ENCODE measurements at regions not wholly inside any gene's neighbourhood (a gene's known extent, or its start where the extent isn't known, plus 50 kb on each side); places are given as distances from the start of the nearest gene placed in this dataset.

- no peak overlapping the region for H3K27ac ChIP-seq (ENCODE audit: low read depth, low read length)
- H2BK120ac ChIP-seq (ENCODE audit: insufficient read depth, low read length, poor library complexity) = no peak overlapping the region
- H3K79me2 ChIP-seq (ENCODE audit: control insufficient read depth, insufficient read depth, low read length, poor library complexity) = no peaks in the 10 kb centered on the region
- H3K4me3 ChIP-seq (ENCODE audit: low read depth, low read length) = no peak overlapping the region
- no peak overlapping the region for H4K91ac ChIP-seq (ENCODE audit: low read depth, low read length)
- no peaks in the 10 kb centered on the region for H3K27me3 ChIP-seq (ENCODE audit: insufficient read depth, low read length)
- no peak overlapping the region for H2AK5ac ChIP-seq (ENCODE audit: low read length)
- no peaks in the 10 kb centered on the region for H3K79me1 ChIP-seq (ENCODE audit: low read length)
- no peaks in the 10 kb centered on the region for H3K4me1 ChIP-seq (ENCODE audit: control insufficient read depth in 1 of 2, insufficient read depth in 2 of 2, low read length in 2 of 2)
- no peak overlapping the region for H3K4ac ChIP-seq (ENCODE audit: low read depth, low read length)
- H3K4me2 ChIP-seq (ENCODE audit: low read length) = no peak overlapping the region
- H3K14ac ChIP-seq (ENCODE audit: low read length) = no peak overlapping the region
- no peak overlapping the region for H4K8ac ChIP-seq (ENCODE audit: low read depth, low read length)
- H3K9me3 ChIP-seq (ENCODE audit: insufficient read depth, low read depth, low read length) = peaks cover 1% of the 10 kb centered on the region
- no peak overlapping the region for H4K12ac ChIP-seq (ENCODE audit: low read depth, low read length)
- H3K18ac ChIP-seq (ENCODE audit: low read length) = no peak overlapping the region
- no peak overlapping the region for H3K23ac ChIP-seq (ENCODE audit: low read length)
- WGBS (ENCODE audit: extremely low coverage, insufficient coverage, insufficient read length) = no CpG with 5 or more reads among the region's 3 CpGs
- no peak overlapping the region for H2AFZ ChIP-seq (ENCODE audit: insufficient read depth, low read length, poor library complexity)
- H2BK12ac ChIP-seq (ENCODE audit: low read length) = no peak overlapping the region
- no peak for DNase-seq
- H3K9ac ChIP-seq (ENCODE audit: low read length) = no peak overlapping the region
- H2BK5ac ChIP-seq (ENCODE audit: low read depth, low read length, poor library complexity) = no peak overlapping the region
- H3K36me3 ChIP-seq (ENCODE audit: control insufficient read depth in 1 of 2, insufficient read depth in 2 of 2, low read length in 2 of 2) = no peaks in the 10 kb centered on the region
Observed at GRCh38 chr1:209276321-209276720, 307.2 kb upstream of the CAMK1G start.

- no peak overlapping the region for H2AK5ac ChIP-seq (ENCODE audit: low read length)
- no peaks in the 10 kb centered on the region for H3K4me1 ChIP-seq (ENCODE audit: control insufficient read depth in 1 of 2, insufficient read depth in 2 of 2, low read length in 2 of 2)
- H3K27ac ChIP-seq (ENCODE audit: low read depth, low read length) = no peak overlapping the region
- DNase-seq = no peak
- no peak overlapping the region for H2BK120ac ChIP-seq (ENCODE audit: insufficient read depth, low read length, poor library complexity)
- no peak overlapping the region for H2BK12ac ChIP-seq (ENCODE audit: low read length)
- no peak overlapping the region for H2AFZ ChIP-seq (ENCODE audit: insufficient read depth, low read length, poor library complexity)
- no peak overlapping the region for H4K91ac ChIP-seq (ENCODE audit: low read depth, low read length)
- H3K4ac ChIP-seq (ENCODE audit: low read depth, low read length) = no peak overlapping the region
- H3K9me3 ChIP-seq (ENCODE audit: insufficient read depth, low read depth, low read length) = peaks cover 1% of the 10 kb centered on the region
- no peak overlapping the region for H3K23ac ChIP-seq (ENCODE audit: low read length)
- no peaks in the 10 kb centered on the region for H3K79me2 ChIP-seq (ENCODE audit: control insufficient read depth, insufficient read depth, low read length, poor library complexity)
- no peaks in the 10 kb centered on the region for H3K79me1 ChIP-seq (ENCODE audit: low read length)
- no peak overlapping the region for H2BK5ac ChIP-seq (ENCODE audit: low read depth, low read length, poor library complexity)
- no peaks in the 10 kb centered on the region for H3K27me3 ChIP-seq (ENCODE audit: insufficient read depth, low read length)
- H3K18ac ChIP-seq (ENCODE audit: low read length) = no peak overlapping the region
- WGBS (ENCODE audit: extremely low coverage, insufficient coverage, insufficient read length) = no CpG with 5 or more reads among the region's 1 CpG
- no peak overlapping the region for H4K8ac ChIP-seq (ENCODE audit: low read depth, low read length)
- H3K4me3 ChIP-seq (ENCODE audit: low read depth, low read length) = no peak overlapping the region
- no peak overlapping the region for H3K4me2 ChIP-seq (ENCODE audit: low read length)
- no peak overlapping the region for H3K9ac ChIP-seq (ENCODE audit: low read length)
- H3K14ac ChIP-seq (ENCODE audit: low read length) = no peak overlapping the region
- no peak overlapping the region for H4K12ac ChIP-seq (ENCODE audit: low read depth, low read length)
- H3K36me3 ChIP-seq (ENCODE audit: control insufficient read depth in 1 of 2, insufficient read depth in 2 of 2, low read length in 2 of 2) = no peaks in the 10 kb centered on the region
Observed at GRCh38 chr1:209277662-209278061, 305.9 kb upstream of the CAMK1G start.

GRCh38 chr1:209291715-209292114 is 291.8 kb upstream of the CAMK1G start:
- Histone ChIP-seq H2BK120ac (ENCODE audit: insufficient read depth, low read length, poor library complexity) (no peak overlapping the region), H3K4me3 (ENCODE audit: low read depth, low read length) (no peak overlapping the region), H4K8ac (ENCODE audit: low read depth, low read length) (no peak overlapping the region), H3K4me1 (ENCODE audit: control insufficient read depth in 1 of 2, insufficient read depth in 2 of 2, low read length in 2 of 2) (peaks cover 2 to 4% of the 10 kb centered on the region in 2 experiments), H3K36me3 (ENCODE audit: control insufficient read depth in 1 of 2, insufficient read depth in 2 of 2, low read length in 2 of 2) (no peaks in the 10 kb centered on the region), H3K9me3 (ENCODE audit: insufficient read depth, low read depth, low read length) (no peaks in the 10 kb centered on the region), H3K27ac (ENCODE audit: low read depth, low read length) (no peak overlapping the region), H3K27me3 (ENCODE audit: insufficient read depth, low read length) (no peaks in the 10 kb centered on the region), H3K14ac (ENCODE audit: low read length) (no peak overlapping the region), H3K79me1 (ENCODE audit: low read length) (no peaks in the 10 kb centered on the region), H2BK5ac (ENCODE audit: low read depth, low read length, poor library complexity) (no peak overlapping the region), H3K4me2 (ENCODE audit: low read length) (no peak overlapping the region), H3K23ac (ENCODE audit: low read length) (no peak overlapping the region), H2AK5ac (ENCODE audit: low read length) (no peak overlapping the region), H3K9ac (ENCODE audit: low read length) (no peak overlapping the region), H4K91ac (ENCODE audit: low read depth, low read length) (no peak overlapping the region), H4K12ac (ENCODE audit: low read depth, low read length) (no peak overlapping the region), H3K18ac (ENCODE audit: low read length) (no peak overlapping the region), H2AFZ (ENCODE audit: insufficient read depth, low read length, poor library complexity) (no peak overlapping the region), H2BK12ac (ENCODE audit: low read length) (no peak overlapping the region), H3K79me2 (ENCODE audit: control insufficient read depth, insufficient read depth, low read length, poor library complexity) (no peaks in the 10 kb centered on the region), H3K4ac (ENCODE audit: low read depth, low read length) (no peak overlapping the region)
- DNase-seq = no peak
- no CpG with 5 or more reads among the region's 1 CpG for WGBS (ENCODE audit: extremely low coverage, insufficient coverage, insufficient read length)

DNA sequence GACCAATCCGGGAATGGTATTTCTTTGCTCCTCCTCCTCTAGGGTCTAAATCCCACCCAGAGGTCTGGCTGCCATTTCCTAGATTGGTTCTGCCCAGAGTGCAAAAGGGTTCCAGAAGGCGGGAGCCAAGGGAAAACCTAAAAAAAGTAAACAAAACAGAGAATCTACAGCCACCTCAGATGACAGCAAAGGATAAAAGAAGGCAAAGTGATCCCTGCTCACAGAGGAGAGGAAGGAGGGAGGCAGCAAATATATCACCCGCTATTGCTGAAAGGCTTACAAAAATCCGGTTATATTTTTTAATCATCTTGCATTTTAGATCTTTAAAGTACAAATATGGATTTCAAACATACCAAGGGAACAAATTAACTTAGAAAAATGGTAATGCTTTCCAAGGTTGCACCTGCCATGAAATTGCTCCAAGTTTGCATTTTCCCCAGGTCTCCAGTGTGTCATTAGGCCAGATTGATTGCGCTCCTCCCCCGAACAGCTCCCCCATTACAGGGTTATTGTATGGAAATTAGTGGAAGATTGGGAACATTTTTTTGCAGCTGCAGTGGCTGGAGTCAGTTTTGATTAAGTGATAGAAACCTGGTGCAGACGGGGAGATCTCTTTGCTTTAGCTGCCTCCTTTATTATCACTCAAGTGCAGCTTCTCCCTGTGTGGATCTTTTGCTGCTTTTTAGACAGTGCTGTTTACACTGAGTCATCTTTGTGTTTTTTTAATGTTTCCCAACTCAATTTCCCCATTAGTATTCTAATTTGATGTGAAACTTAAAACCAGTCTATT is 280.5 kb upstream of the CAMK1G start:
- Histone ChIP-seq H3K9ac (ENCODE audit: low read length) (no peak overlapping the region), H2AK5ac (ENCODE audit: low read length) (no peak overlapping the region), H2BK120ac (ENCODE audit: insufficient read depth, low read length, poor library complexity) (no peak overlapping the region), H4K12ac (ENCODE audit: low read depth, low read length) (no peak overlapping the region), H3K79me2 (ENCODE audit: control insufficient read depth, insufficient read depth, low read length, poor library complexity) (no peaks in the 10 kb centered on the region), H3K36me3 (ENCODE audit: control insufficient read depth in 1 of 2, insufficient read depth in 2 of 2, low read length in 2 of 2) (no peaks in the 10 kb centered on the region), H2AFZ (ENCODE audit: insufficient read depth, low read length, poor library complexity) (no peak overlapping the region), H4K8ac (ENCODE audit: low read depth, low read length) (no peak overlapping the region), H3K18ac (ENCODE audit: low read length) (no peak overlapping the region), H3K4me1 (ENCODE audit: control insufficient read depth in 1 of 2, insufficient read depth in 2 of 2, low read length in 2 of 2) (no peaks in the 10 kb centered on the region), H3K9me3 (ENCODE audit: insufficient read depth, low read depth, low read length) (no peaks in the 10 kb centered on the region), H2BK5ac (ENCODE audit: low read depth, low read length, poor library complexity) (no peak overlapping the region), H3K23ac (ENCODE audit: low read length) (no peak overlapping the region), H3K27ac (ENCODE audit: low read depth, low read length) (no peak overlapping the region), H4K91ac (ENCODE audit: low read depth, low read length) (no peak overlapping the region), H3K79me1 (ENCODE audit: low read length) (no peaks in the 10 kb centered on the region), H2BK12ac (ENCODE audit: low read length) (no peak overlapping the region), H3K4ac (ENCODE audit: low read depth, low read length) (no peak overlapping the region), H3K14ac (ENCODE audit: low read length) (no peak overlapping the region), H3K27me3 (ENCODE audit: insufficient read depth, low read length) (no peaks in the 10 kb centered on the region), H3K4me3 (ENCODE audit: low read depth, low read length) (no peak overlapping the region), H3K4me2 (ENCODE audit: low read length) (no peak overlapping the region)
- no peak for DNase-seq
- WGBS (ENCODE audit: extremely low coverage, insufficient coverage, insufficient read length) = no CpG with 5 or more reads among the region's 7 CpGs
